ENCODE measurements at regions not wholly inside any gene's neighbourhood (a gene's known extent, or its start where the extent isn't known, plus 50 kb on each side); places are given as distances from the start of the nearest gene placed in this dataset.
"Not testable (repeated sequence)": the region's sequence is repeated elsewhere in the genome, so short reads cannot be mapped to it uniquely, and the experiment has no call there.

- H3K9me3 ChIP-seq (ENCODE audit: low read depth): no peaks in the 10 kb centered on the region
- in situ Hi-C loops (cut with MboI): no loop called here
- H3K27ac ChIP-seq: no peak overlapping the region
- H3K36me3 ChIP-seq (ENCODE audit: low read depth): no peaks in the 10 kb centered on the region
- no peaks in the 10 kb centered on the region for H4K20me1 ChIP-seq (ENCODE audit: insufficient read depth)
- TF ChIP-seq EZH2phosphoT487 (IDR thresholded peaks at IDR 0.05; ENCODE audit: insufficient read depth, low read depth): no peak
- TF ChIP-seq EZH2 (IDR thresholded peaks at IDR 0.05; ENCODE audit: insufficient read depth, poor library complexity, severe bottlenecking): no peak
- peaks cover 5% of the 10 kb centered on the region for H3F3A ChIP-seq (ENCODE audit: insufficient read depth)
- peaks cover 10% of the 10 kb centered on the region for H3K4me1 ChIP-seq (ENCODE audit: insufficient read depth)
- H3K9me2 ChIP-seq (ENCODE audit: insufficient read depth): no peaks in the 10 kb centered on the region
- H3K9ac ChIP-seq: no peak overlapping the region
- no peak overlapping the region for H3K4me3 ChIP-seq
- no peak overlapping the region for H2AFZ ChIP-seq
- peaks cover 7% of the 10 kb centered on the region; the same call in 1 of the 2 replicates for H3K27me3 ChIP-seq (replicated peaks; ENCODE audit: insufficient read depth)
- no peak for DNase-seq
- no peak overlapping the region for H3K4me2 ChIP-seq (ENCODE audit: unreplicated experiment)
- H3K79me2 ChIP-seq (ENCODE audit: insufficient read depth): no peaks in the 10 kb centered on the region
Measured at GRCh38 chr7:91570560-91570959, 306.3 kb downstream of the FZD1 start.

- no peak overlapping the region for H3K27ac ChIP-seq
- no peaks in the 10 kb centered on the region for H3K36me3 ChIP-seq (ENCODE audit: low read depth)
- TF ChIP-seq EZH2phosphoT487 (IDR thresholded peaks at IDR 0.05; ENCODE audit: insufficient read depth, low read depth) (no peak), EZH2 (IDR thresholded peaks at IDR 0.05; ENCODE audit: insufficient read depth, poor library complexity, severe bottlenecking) (no peak)
- H4K20me1 ChIP-seq (ENCODE audit: insufficient read depth): no peaks in the 10 kb centered on the region
- H3K4me2 ChIP-seq (ENCODE audit: unreplicated experiment): no peak overlapping the region
- H3K4me3 ChIP-seq: no peak overlapping the region
- H3F3A ChIP-seq (ENCODE audit: insufficient read depth): peaks cover 2% of the 10 kb centered on the region
- peaks cover 1% of the 10 kb centered on the region for H3K4me1 ChIP-seq (ENCODE audit: insufficient read depth)
- no peaks in the 10 kb centered on the region for H3K9me2 ChIP-seq (ENCODE audit: insufficient read depth)
- WGBS, 2 experiments (ENCODE audit: low coverage in 1 of 2, low lambda C conversion rate in 2 of 2, missing lambda C conversion rate in 2 of 2): 87 to 96% methylated on average over 1 of the region's 1 CpG
- no peak overlapping the region for H2AFZ ChIP-seq
- H3K9ac ChIP-seq: no peak overlapping the region
- DNase-seq: no peak
- no peaks in the 10 kb centered on the region for H3K79me2 ChIP-seq (ENCODE audit: insufficient read depth)
- H3K9me3 ChIP-seq (ENCODE audit: low read depth): no peaks in the 10 kb centered on the region
- in situ Hi-C loops (cut with MboI): no loop called here
- H3K27me3 ChIP-seq (replicated peaks; ENCODE audit: insufficient read depth): peaks cover 7% of the 10 kb centered on the region; the same call in 1 of the 2 replicates
Measured at GRCh38 chr7:91571601-91572000, 307.4 kb downstream of the FZD1 start.

DNA sequence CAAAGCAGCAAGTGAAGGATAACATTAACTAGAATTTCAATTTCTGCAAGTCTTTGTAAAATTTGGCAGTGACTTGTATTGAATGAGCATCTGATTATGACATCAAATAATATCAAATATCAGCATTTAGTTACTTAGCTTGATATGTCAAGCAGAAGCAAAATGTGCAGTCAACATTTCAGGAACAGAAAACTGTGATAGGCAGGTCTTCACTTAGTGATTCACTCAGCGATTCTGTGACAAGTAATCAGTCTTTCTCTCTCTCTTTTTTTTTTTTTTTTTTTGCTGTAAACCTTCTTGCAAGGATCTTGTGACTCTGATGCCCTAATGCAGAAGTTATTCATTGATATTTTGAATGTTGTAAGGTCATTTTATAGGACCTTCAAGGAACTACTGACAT, 307.1 kb downstream of the MTERF1 start:
- H3F3A ChIP-seq (ENCODE audit: insufficient read depth): no peaks in the 10 kb centered on the region
- no peaks in the 10 kb centered on the region for H4K20me1 ChIP-seq (ENCODE audit: insufficient read depth)
- H3K36me3 ChIP-seq (ENCODE audit: low read depth): no peaks in the 10 kb centered on the region
- no peak overlapping the region for H3K4me3 ChIP-seq
- no peaks in the 10 kb centered on the region for H3K9me2 ChIP-seq (ENCODE audit: insufficient read depth)
- H3K9ac ChIP-seq: no peak overlapping the region
- no peaks in the 10 kb centered on the region for H3K9me3 ChIP-seq (ENCODE audit: low read depth)
- H3K4me1 ChIP-seq (ENCODE audit: insufficient read depth): no peaks in the 10 kb centered on the region
- H3K4me2 ChIP-seq (ENCODE audit: unreplicated experiment): no peak overlapping the region
- no peaks in the 10 kb centered on the region for H3K79me2 ChIP-seq (ENCODE audit: insufficient read depth)
- no peaks in the 10 kb centered on the region for H3K27me3 ChIP-seq (replicated peaks; ENCODE audit: insufficient read depth)
- no peak overlapping the region for H3K27ac ChIP-seq
- DNase-seq: no peak
- 76 to 100% methylated on average over 1 of the region's 1 CpG for WGBS, 2 experiments (ENCODE audit: low coverage in 1 of 2, low lambda C conversion rate in 2 of 2, missing lambda C conversion rate in 2 of 2)
- H2AFZ ChIP-seq: no peak overlapping the region
- no peak for TF ChIP-seq EZH2phosphoT487 (IDR thresholded peaks at IDR 0.05; ENCODE audit: insufficient read depth, low read depth)
- TF ChIP-seq EZH2 (IDR thresholded peaks at IDR 0.05; ENCODE audit: insufficient read depth, poor library complexity, severe bottlenecking): no peak
- in situ Hi-C loops (cut with MboI): no loop called here

DNA sequence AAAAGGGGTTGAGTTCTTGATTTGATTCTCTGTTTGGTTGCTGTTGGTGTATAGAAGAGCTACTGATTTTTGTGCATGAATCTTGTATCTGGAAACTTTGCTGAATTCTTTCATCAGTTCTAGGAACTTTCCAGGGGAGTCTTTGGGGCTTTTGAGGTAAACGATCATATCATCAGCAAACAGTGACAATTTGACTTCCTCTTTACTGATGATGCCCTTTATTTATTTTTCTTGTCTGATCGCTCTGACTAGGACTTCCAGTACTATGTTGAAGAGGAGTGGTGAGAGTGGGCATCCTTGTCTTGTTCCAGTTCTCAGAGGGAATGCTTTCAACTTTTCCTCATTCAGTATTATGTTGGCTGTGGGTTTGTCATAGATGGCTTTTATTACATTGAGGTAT, 304.0 kb downstream of the MTERF1 start:
- H3F3A ChIP-seq (ENCODE audit: insufficient read depth); in situ Hi-C loops (cut with MboI); H4K20me1 ChIP-seq (ENCODE audit: insufficient read depth); H2AFZ ChIP-seq; H3K4me1 ChIP-seq (ENCODE audit: insufficient read depth); DNase-seq; H3K79me2 ChIP-seq (ENCODE audit: insufficient read depth); H3K36me3 ChIP-seq (ENCODE audit: low read depth); H3K9ac ChIP-seq; H3K4me2 ChIP-seq (ENCODE audit: unreplicated experiment); H3K9me2 ChIP-seq (ENCODE audit: insufficient read depth); H3K27ac ChIP-seq; H3K27me3 ChIP-seq (replicated peaks; ENCODE audit: insufficient read depth); H3K4me3 ChIP-seq; H3K9me3 ChIP-seq (ENCODE audit: low read depth): not testable (repeated sequence)
- 66 to 67% methylated on average over 2 of the region's 2 CpGs for WGBS, 2 experiments (ENCODE audit: low coverage in 1 of 2, low lambda C conversion rate in 2 of 2, missing lambda C conversion rate in 2 of 2)

DNA sequence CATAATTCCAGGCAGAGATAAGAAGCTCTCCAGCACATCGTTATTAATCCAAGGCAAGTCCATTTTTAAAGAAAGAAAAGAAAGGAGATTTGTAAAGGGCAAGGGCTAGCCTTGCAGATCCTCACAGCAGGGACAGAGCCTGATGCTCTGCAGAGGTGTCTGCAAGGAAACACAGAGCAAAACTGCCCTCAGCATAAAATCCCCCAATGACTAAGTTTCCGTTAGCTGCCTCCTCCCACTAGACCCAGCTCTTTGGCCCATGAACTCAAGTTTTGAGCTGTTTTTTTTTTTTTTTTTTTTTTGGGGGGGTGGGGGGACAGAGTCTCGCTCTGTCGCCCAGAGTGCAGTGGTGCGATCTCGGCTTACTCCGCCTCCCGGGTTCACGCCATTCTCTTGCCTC, 300.7 kb downstream of the MTERF1 start:
- H3K36me3 ChIP-seq (ENCODE audit: low read depth): no peaks in the 10 kb centered on the region
- H3K4me1 ChIP-seq (ENCODE audit: insufficient read depth): no peaks in the 10 kb centered on the region
- H3K9me3 ChIP-seq (ENCODE audit: low read depth): no peaks in the 10 kb centered on the region
- H3K4me2 ChIP-seq (ENCODE audit: unreplicated experiment): no peak overlapping the region
- no peak for TF ChIP-seq EZH2phosphoT487 (IDR thresholded peaks at IDR 0.05; ENCODE audit: insufficient read depth, low read depth)
- no peak for TF ChIP-seq EZH2 (IDR thresholded peaks at IDR 0.05; ENCODE audit: insufficient read depth, poor library complexity, severe bottlenecking)
- H3F3A ChIP-seq (ENCODE audit: insufficient read depth): no peaks in the 10 kb centered on the region
- no peak overlapping the region for H3K4me3 ChIP-seq
- H3K9me2 ChIP-seq (ENCODE audit: insufficient read depth): no peaks in the 10 kb centered on the region
- H2AFZ ChIP-seq: no peak overlapping the region
- in situ Hi-C loops (cut with MboI): no loop called here
- 80 to 93% methylated on average over 4 to 9 of the region's 9 CpGs for WGBS, 2 experiments (ENCODE audit: low coverage in 1 of 2, low lambda C conversion rate in 2 of 2, missing lambda C conversion rate in 2 of 2)
- no peak overlapping the region for H3K9ac ChIP-seq
- H4K20me1 ChIP-seq (ENCODE audit: insufficient read depth): no peaks in the 10 kb centered on the region
- no peak for DNase-seq
- no peaks in the 10 kb centered on the region for H3K79me2 ChIP-seq (ENCODE audit: insufficient read depth)
- no peaks in the 10 kb centered on the region for H3K27me3 ChIP-seq (replicated peaks; ENCODE audit: insufficient read depth)
- no peak overlapping the region for H3K27ac ChIP-seq

Data from GM23248 (cell line).